HCT116 (cell line): ENCODE measurements at regions not wholly inside any gene's neighbourhood (a gene's known extent, or its start where the extent isn't known, plus 50 kb on each side); places are given as distances from the start of the nearest gene placed in this dataset.
"Not testable (repeated sequence)": the region's sequence is repeated elsewhere in the genome, so short reads cannot be mapped to it uniquely, and the experiment has no call there.

ENCODE experiments used
- CTCF ChIP-seq, 3 experiments: fragments of 200-600 bp in 1 of 3; sonication (generic) in 1 of 3; IDR thresholded peaks in 2 of 3; conservative IDR thresholded peaks in 1 of 3; 2 replicates each; pipeline ENCODE4 v1.5.1; 2012 to 2017; ENCODE audit warnings: low read depth in 2 of 3, low read length in 2 of 3, antibody characterized with exemption in 1 of 3, borderline replicate concordance in 1 of 3, control low read depth in 1 of 3, mild to moderate bottlenecking in 1 of 3, mixed read lengths in 1 of 3, mixed run types in 1 of 3, moderate library complexity in 1 of 3; ENCODE audit not compliant: insufficient read depth in 1 of 3
- ELF1 ChIP-seq: IDR thresholded peaks from 2 replicates; pipeline ENCODE4 v1.6.1; 2012; ENCODE audit warnings: low read depth, borderline replicate concordance
- EZH2 ChIP-seq: fragments of 200-600 bp; sonication (generic); IDR thresholded peaks from 2 replicates; pipeline ENCODE4 v1.6.1; 2017; ENCODE audit warnings: antibody characterized with exemption, mixed run types
- MAX ChIP-seq: IDR thresholded peaks from 2 replicates; pipeline ENCODE4 v1.6.1; 2012
- POLR2A ChIP-seq: IDR thresholded peaks from 2 replicates; pipeline ENCODE4 v1.7.0; 2011; ENCODE audit warnings: borderline replicate concordance; ENCODE audit not compliant: insufficient read depth, insufficient read length; ENCODE audit errors: extremely low read depth
- RAD21 ChIP-seq: IDR thresholded peaks from 2 replicates; pipeline ENCODE4 v1.6.1; 2012; ENCODE audit warnings: low read depth, mild to moderate bottlenecking
- REST ChIP-seq: IDR thresholded peaks from 2 replicates; pipeline ENCODE4 v1.6.1; 2012; ENCODE audit warnings: low read depth
- YY1 ChIP-seq: IDR thresholded peaks from 2 replicates; pipeline ENCODE4 v1.6.1; 2011; ENCODE audit warnings: low read length, low read depth, moderate library complexity, mild to moderate bottlenecking; ENCODE audit not compliant: insufficient replicate concordance; ENCODE audit errors: extremely low read depth
- ZNF274 ChIP-seq: fragments of 200-500 bp; sonication (Bioruptor generic); IDR thresholded peaks from 2 replicates; pipeline ENCODE4 v1.6.1; 2014; ENCODE audit warnings: mild to moderate bottlenecking, low read depth, low read length, inconsistent platforms

GRCh38 chr2:72021371-72021770 lies 126.3 kb downstream of the CYP26B1 start:
- not testable (repeated sequence) for TF ChIP-seq CTCF (IDR thresholded peaks at IDR 0.05 in 2 of 3, conservative IDR thresholded peaks at IDR 0.05 in 1 of 3; ENCODE audit: borderline replicate concordance in 1 of 3, insufficient read depth in 1 of 3, low read depth in 2 of 3, low read length in 2 of 3); POLR2A; MAX; ELF1; EZH2; YY1; RAD21; REST; ZNF274
